ENCODE measurements at regions not wholly inside any gene's neighbourhood (a gene's known extent, or its start where the extent isn't known, plus 50 kb on each side); places are given as distances from the start of the nearest gene placed in this dataset.

DNA sequence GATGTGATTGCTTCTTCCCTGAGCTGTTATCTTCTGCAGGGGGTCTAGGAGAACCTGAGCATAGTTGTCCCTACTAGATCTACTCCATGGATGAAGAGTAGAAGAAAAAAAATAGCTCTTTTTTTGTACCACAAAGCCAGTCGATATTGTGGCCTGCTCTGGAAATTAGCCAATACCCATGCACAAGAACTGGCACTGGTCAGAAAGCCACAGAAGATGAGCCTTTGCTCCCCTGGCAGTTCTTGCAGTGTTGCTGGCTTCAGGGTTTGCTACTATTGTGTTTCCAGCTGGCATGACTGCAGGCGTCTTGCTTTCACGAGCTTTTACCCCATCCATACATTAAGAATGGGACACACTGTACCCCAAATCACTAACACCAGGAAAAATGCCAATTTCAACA lies 547.7 kb upstream of the KLF12 start:
- no peak for FAIRE-seq
- Histone ChIP-seq H3K27me3 (ENCODE audit: control insufficient read depth in 3 of 3, insufficient read depth in 3 of 3, low read length in 3 of 3) (no peaks in the 10 kb centered on the region), H3K36me3 (ENCODE audit: control insufficient read depth in 3 of 3, insufficient read depth in 2 of 3, low read depth in 1 of 3, low read length in 3 of 3) (no peaks in the 10 kb centered on the region), H3K27ac (ENCODE audit: low read depth in 1 of 3, low read length in 2 of 3) (no peak overlapping the region), H3K4me3 (ENCODE audit: low read depth in 1 of 3, low read length in 3 of 3) (no peak overlapping the region), H3K9me3 (ENCODE audit: control insufficient read depth in 2 of 2, insufficient read depth in 1 of 2, low read depth in 1 of 2, low read length in 1 of 2) (no peaks in the 10 kb centered on the region), H3K4me1 (ENCODE audit: control insufficient read depth in 3 of 3, insufficient read depth in 2 of 3, low read depth in 1 of 3, low read length in 2 of 3) (no peaks in the 10 kb centered on the region)
- 84 to 90% (median 87%) methylated on average over 3 of the region's 3 CpGs for WGBS, 3 donors
- DNase-seq, result no peak

DNA sequence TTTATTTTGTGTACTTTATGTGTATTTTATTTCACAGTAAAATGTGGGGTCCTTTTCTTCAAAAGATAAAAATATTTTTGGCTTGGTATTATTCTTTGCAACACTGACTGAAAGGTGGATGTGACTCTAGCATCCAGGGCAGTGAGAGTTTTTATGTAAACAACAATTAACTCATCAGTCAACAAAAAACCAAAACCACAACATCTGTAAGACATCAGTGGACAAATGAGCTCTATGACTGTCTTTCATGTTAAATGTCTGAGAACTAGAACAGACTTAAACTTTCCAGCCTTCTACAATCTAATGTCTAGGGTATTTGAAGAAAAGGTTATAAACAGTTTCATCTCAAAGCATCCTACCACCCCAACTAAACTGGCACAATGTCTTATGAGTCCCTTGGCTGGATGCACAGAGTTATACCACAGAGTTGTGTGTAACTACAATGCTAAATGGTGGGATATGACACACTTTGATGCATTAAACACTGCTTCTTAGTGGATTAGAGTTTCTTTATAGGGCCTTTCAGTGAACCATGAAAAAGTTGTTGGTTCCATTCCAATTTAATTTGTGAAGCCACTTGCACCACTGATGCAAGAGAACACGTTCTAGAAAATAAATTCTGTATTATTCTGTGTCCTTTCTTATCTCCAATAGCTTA lies 544.2 kb upstream of the KLF12 start:
- H3K4me3 ChIP-seq (ENCODE audit: low read depth in 1 of 3, low read length in 3 of 3), result no peak overlapping the region
- 15 to 49% (median 21%) methylated on average over 1 of the region's 1 CpG for WGBS, 3 donors
- no peaks in the 10 kb centered on the region for H3K9me3 ChIP-seq (ENCODE audit: control insufficient read depth in 2 of 2, insufficient read depth in 1 of 2, low read depth in 1 of 2, low read length in 1 of 2)
- no peaks in the 10 kb centered on the region for H3K4me1 ChIP-seq (ENCODE audit: control insufficient read depth in 3 of 3, insufficient read depth in 2 of 3, low read depth in 1 of 3, low read length in 2 of 3)
- DNase-seq (no peak), FAIRE-seq (no peak)
- no peaks in the 10 kb centered on the region for H3K27me3 ChIP-seq (ENCODE audit: control insufficient read depth in 3 of 3, insufficient read depth in 3 of 3, low read length in 3 of 3)
- no peaks in the 10 kb centered on the region for H3K36me3 ChIP-seq (ENCODE audit: control insufficient read depth in 3 of 3, insufficient read depth in 2 of 3, low read depth in 1 of 3, low read length in 3 of 3)
- no peak overlapping the region for H3K27ac ChIP-seq (ENCODE audit: low read depth in 1 of 3, low read length in 2 of 3)

DNA sequence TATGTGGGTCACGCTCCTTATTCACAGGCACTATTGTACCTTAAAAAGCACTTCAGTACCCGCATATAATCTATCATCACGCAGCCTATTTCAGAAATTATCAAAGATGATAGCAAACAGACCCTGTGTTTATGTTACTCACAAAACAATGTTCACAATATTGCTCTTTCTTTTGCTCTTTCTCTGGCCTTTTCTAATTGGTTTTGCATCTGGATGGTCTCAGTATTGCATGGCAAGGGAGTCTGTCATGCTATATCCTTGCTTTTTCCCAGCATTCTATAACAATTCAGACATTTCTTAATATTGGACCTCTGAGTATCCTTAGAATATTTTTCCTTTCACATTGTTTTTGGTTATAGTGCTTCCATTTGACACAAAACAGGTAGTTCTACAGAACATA lies 541.8 kb upstream of the KLF12 start:
- FAIRE-seq, result no peak
- H3K4me3 ChIP-seq (ENCODE audit: low read depth in 1 of 3, low read length in 3 of 3), result no peak overlapping the region
- no peak overlapping the region for H3K27ac ChIP-seq (ENCODE audit: low read depth in 1 of 3, low read length in 2 of 3)
- H3K27me3 ChIP-seq (ENCODE audit: control insufficient read depth in 3 of 3, insufficient read depth in 3 of 3, low read length in 3 of 3), result no peaks in the 10 kb centered on the region
- DNase-seq, result no peak
- no peaks in the 10 kb centered on the region for H3K36me3 ChIP-seq (ENCODE audit: control insufficient read depth in 3 of 3, insufficient read depth in 2 of 3, low read depth in 1 of 3, low read length in 3 of 3)
- no peaks in the 10 kb centered on the region for H3K4me1 ChIP-seq (ENCODE audit: control insufficient read depth in 3 of 3, insufficient read depth in 2 of 3, low read depth in 1 of 3, low read length in 2 of 3)
- 77 to 84% (median 80%) methylated on average over 3 of the region's 3 CpGs for WGBS, 3 donors
- H3K9me3 ChIP-seq (ENCODE audit: control insufficient read depth in 2 of 2, insufficient read depth in 1 of 2, low read depth in 1 of 2, low read length in 1 of 2), result no peaks in the 10 kb centered on the region

DNA sequence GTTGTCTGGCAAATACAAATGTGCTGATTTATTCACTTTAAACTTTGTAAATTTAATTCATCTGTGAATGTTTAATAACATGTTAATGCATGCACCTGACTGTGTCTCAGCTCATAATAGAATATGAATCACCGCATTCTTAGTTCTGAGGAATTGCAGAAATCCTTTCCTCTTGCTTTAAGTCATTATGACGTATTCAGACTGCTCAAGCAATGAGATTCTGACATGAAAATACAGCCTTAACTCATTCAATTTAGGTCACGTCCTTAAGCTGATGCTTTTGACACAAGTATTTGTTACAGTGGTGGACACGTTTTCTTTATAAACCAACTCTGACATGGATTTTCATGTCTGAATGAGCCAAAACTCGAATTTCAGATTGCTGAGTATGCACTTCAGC lies 541.0 kb upstream of the KLF12 start:
- H3K36me3 ChIP-seq (ENCODE audit: control insufficient read depth in 3 of 3, insufficient read depth in 2 of 3, low read depth in 1 of 3, low read length in 3 of 3), result no peaks in the 10 kb centered on the region
- no peak overlapping the region for H3K27ac ChIP-seq (ENCODE audit: low read depth in 1 of 3, low read length in 2 of 3)
- H3K4me1 ChIP-seq (ENCODE audit: control insufficient read depth in 3 of 3, insufficient read depth in 2 of 3, low read depth in 1 of 3, low read length in 2 of 3), result no peaks in the 10 kb centered on the region
- no peaks in the 10 kb centered on the region for H3K9me3 ChIP-seq (ENCODE audit: control insufficient read depth in 2 of 2, insufficient read depth in 1 of 2, low read depth in 1 of 2, low read length in 1 of 2)
- WGBS, 3 donors, result 62 to 66% (median 64%) methylated on average over 5 of the region's 5 CpGs
- no peak overlapping the region for H3K4me3 ChIP-seq (ENCODE audit: low read depth in 1 of 3, low read length in 3 of 3)
- FAIRE-seq (no peak), DNase-seq (no peak)
- no peaks in the 10 kb centered on the region for H3K27me3 ChIP-seq (ENCODE audit: control insufficient read depth in 3 of 3, insufficient read depth in 3 of 3, low read length in 3 of 3)

DNA sequence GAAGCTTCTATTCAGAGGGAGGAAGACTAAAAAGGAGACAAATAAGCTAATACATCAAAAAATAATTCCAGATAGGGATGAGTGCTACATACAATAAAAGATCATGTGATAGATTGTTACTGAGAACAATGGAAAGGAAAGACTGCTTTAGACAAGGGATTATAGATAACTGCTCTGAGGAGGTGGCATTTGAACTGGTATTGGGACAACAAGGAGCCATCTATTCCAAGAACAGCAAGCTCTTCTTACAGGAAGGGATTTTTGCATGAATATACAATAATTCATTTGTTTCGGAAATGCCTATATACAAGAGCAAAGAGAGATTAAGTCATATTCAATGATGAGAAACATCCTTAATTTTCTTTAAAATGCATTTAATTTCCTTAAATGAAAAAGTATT lies 540.5 kb upstream of the KLF12 start:
- no peak for DNase-seq
- WGBS, 3 donors, result 71 to 91% (median 86%) methylated on average over 1 of the region's 1 CpG
- H3K4me3 ChIP-seq (ENCODE audit: low read depth in 1 of 3, low read length in 3 of 3), result no peak overlapping the region
- H3K4me1 ChIP-seq (ENCODE audit: control insufficient read depth in 3 of 3, insufficient read depth in 2 of 3, low read depth in 1 of 3, low read length in 2 of 3), result no peaks in the 10 kb centered on the region
- no peak overlapping the region for H3K27ac ChIP-seq (ENCODE audit: low read depth in 1 of 3, low read length in 2 of 3)
- H3K27me3 ChIP-seq (ENCODE audit: control insufficient read depth in 3 of 3, insufficient read depth in 3 of 3, low read length in 3 of 3), result no peaks in the 10 kb centered on the region
- no peaks in the 10 kb centered on the region for H3K36me3 ChIP-seq (ENCODE audit: control insufficient read depth in 3 of 3, insufficient read depth in 2 of 3, low read depth in 1 of 3, low read length in 3 of 3)
- FAIRE-seq, result no peak
- no peaks in the 10 kb centered on the region for H3K9me3 ChIP-seq (ENCODE audit: control insufficient read depth in 2 of 2, insufficient read depth in 1 of 2, low read depth in 1 of 2, low read length in 1 of 2)

DNA sequence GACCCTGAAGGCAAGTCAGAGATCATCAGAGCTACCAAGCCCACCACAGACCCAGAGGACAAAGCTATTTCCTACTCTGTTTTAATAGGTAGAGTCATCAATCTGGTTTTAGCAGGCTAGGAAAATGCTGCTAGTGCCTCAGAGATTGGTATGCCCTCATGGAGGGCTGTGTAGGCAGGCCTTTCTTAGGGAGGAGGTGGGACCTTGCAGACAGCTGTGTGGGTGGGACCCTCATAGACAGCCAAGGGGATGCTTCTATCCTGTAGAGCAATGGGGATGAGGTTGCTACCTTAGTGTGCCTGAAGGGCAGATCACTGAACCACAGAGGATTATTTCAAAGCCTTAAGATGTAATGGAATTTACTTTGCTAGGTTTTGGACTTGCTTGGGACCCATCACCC lies 534.9 kb upstream of the KLF12 start:
- FAIRE-seq, result no peak

DNA sequence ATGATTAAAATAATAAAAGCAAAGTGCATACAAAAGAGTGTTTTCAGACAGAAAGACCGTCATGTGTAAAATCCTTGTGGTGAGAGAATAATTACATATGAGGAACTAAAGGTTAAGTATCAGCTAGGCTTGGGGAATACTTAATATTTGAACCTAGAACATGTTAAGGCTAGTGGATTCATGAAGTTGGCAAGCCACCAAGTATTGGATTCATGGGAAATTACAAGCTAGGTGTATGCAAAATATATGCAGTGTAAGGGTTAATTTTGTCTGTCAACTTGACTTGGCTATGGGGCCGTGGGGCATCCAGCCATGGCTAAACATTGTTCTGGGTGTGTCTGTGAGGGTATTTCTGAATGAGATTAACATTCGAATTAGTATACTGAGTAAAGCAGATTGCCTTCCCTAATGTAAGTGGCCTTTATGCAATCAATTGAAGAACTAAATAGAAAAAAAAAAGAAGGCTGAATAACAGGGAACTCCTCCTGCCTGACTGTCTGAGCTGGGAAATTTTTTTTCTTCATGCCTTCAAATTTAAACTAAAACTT lies 533.5 kb upstream of the KLF12 start:
- Histone ChIP-seq H3K4me1 (ENCODE audit: control insufficient read depth in 3 of 3, insufficient read depth in 2 of 3, low read depth in 1 of 3, low read length in 2 of 3) (no peaks in the 10 kb centered on the region), H3K36me3 (ENCODE audit: control insufficient read depth in 3 of 3, insufficient read depth in 2 of 3, low read depth in 1 of 3, low read length in 3 of 3) (no peaks in the 10 kb centered on the region), H3K27me3 (ENCODE audit: control insufficient read depth in 3 of 3, insufficient read depth in 3 of 3, low read length in 3 of 3) (no peaks in the 10 kb centered on the region), H3K27ac (ENCODE audit: low read depth in 1 of 3, low read length in 2 of 3) (no peak overlapping the region), H3K4me3 (ENCODE audit: low read depth in 1 of 3, low read length in 3 of 3) (no peak overlapping the region), H3K9me3 (ENCODE audit: control insufficient read depth in 2 of 2, insufficient read depth in 1 of 2, low read depth in 1 of 2, low read length in 1 of 2) (no peaks in the 10 kb centered on the region)
- WGBS, 3 donors, result 34 to 54% (median 37%) methylated on average over 3 of the region's 3 CpGs
- DNase-seq (no peak), FAIRE-seq (no peak)

More for the DNA sequence above, 534.9 kb upstream of the KLF12 start:
- Histone ChIP-seq H3K36me3 (ENCODE audit: control insufficient read depth in 3 of 3, insufficient read depth in 2 of 3, low read depth in 1 of 3, low read length in 3 of 3) (no peaks in the 10 kb centered on the region), H3K4me3 (ENCODE audit: low read depth in 1 of 3, low read length in 3 of 3) (no peak overlapping the region), H3K4me1 (ENCODE audit: control insufficient read depth in 3 of 3, insufficient read depth in 2 of 3, low read depth in 1 of 3, low read length in 2 of 3) (no peaks in the 10 kb centered on the region), H3K9me3 (ENCODE audit: control insufficient read depth in 2 of 2, insufficient read depth in 1 of 2, low read depth in 1 of 2, low read length in 1 of 2) (no peaks in the 10 kb centered on the region), H3K27ac (ENCODE audit: low read depth in 1 of 3, low read length in 2 of 3) (no peak overlapping the region), H3K27me3 (ENCODE audit: control insufficient read depth in 3 of 3, insufficient read depth in 3 of 3, low read length in 3 of 3) (no peaks in the 10 kb centered on the region)
- DNase-seq, result no peak

DNA sequence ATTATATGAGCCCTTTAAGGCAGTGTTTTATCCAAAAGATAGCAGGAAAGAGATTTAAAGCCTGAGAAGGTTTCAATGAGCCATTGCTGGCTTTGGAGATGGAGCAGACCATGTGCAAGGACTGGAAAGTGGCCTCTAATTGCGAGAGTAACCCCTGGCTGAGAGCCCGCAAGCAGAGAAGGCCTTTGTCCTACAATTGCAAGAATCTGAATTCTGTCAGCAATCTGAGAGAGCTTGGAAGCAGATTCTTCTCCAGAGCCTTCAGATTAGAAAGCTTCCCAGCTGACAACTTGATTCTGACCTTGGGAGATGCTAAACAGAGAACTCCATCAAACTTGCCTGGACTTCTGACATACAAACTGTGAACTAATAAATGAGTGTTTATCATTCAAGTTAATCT lies 528.7 kb upstream of the KLF12 start:
- Histone ChIP-seq H3K9me3 (ENCODE audit: control insufficient read depth in 2 of 2, insufficient read depth in 1 of 2, low read depth in 1 of 2, low read length in 1 of 2) (no peaks in the 10 kb centered on the region), H3K27me3 (ENCODE audit: control insufficient read depth in 3 of 3, insufficient read depth in 3 of 3, low read length in 3 of 3) (no peaks in the 10 kb centered on the region), H3K36me3 (ENCODE audit: control insufficient read depth in 3 of 3, insufficient read depth in 2 of 3, low read depth in 1 of 3, low read length in 3 of 3) (no peaks in the 10 kb centered on the region), H3K4me3 (ENCODE audit: low read depth in 1 of 3, low read length in 3 of 3) (no peak overlapping the region), H3K4me1 (ENCODE audit: control insufficient read depth in 3 of 3, insufficient read depth in 2 of 3, low read depth in 1 of 3, low read length in 2 of 3) (no peaks in the 10 kb centered on the region), H3K27ac (ENCODE audit: low read depth in 1 of 3, low read length in 2 of 3) (no peak overlapping the region)
- FAIRE-seq (no peak), DNase-seq (no peak)
- 66 to 82% (median 73%) methylated on average over 2 of the region's 2 CpGs for WGBS, 3 donors

DNA sequence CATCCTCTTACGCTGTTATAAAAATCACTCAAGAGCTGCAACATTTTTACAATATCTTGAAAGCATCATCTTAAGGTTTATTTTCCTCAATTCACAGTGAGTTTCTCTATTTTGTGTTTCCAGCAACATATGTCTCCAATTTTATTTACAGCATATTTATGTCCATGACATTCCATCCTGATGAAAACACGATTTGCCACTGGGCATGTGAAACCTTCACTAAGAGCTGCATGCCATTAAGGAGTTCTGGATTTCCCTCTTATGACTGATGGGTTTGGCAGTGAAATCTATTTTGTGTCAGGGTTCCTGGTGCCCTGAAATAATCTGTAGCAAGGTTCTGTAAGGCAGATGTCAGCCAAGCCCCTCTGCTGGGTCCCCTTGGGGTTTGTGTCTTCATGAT lies 527.6 kb upstream of the KLF12 start:
- no peaks in the 10 kb centered on the region for H3K4me1 ChIP-seq (ENCODE audit: control insufficient read depth in 3 of 3, insufficient read depth in 2 of 3, low read depth in 1 of 3, low read length in 2 of 3)
- DNase-seq (no peak), FAIRE-seq (no peak)
- no peak overlapping the region for H3K27ac ChIP-seq (ENCODE audit: low read depth in 1 of 3, low read length in 2 of 3)
- H3K36me3 ChIP-seq (ENCODE audit: control insufficient read depth in 3 of 3, insufficient read depth in 2 of 3, low read depth in 1 of 3, low read length in 3 of 3), result no peaks in the 10 kb centered on the region
- no peaks in the 10 kb centered on the region for H3K9me3 ChIP-seq (ENCODE audit: control insufficient read depth in 2 of 2, insufficient read depth in 1 of 2, low read depth in 1 of 2, low read length in 1 of 2)
- WGBS, 3 donors, result 74 to 81% (median 79%) methylated on average over 2 of the region's 2 CpGs
- H3K27me3 ChIP-seq (ENCODE audit: control insufficient read depth in 3 of 3, insufficient read depth in 3 of 3, low read length in 3 of 3), result no peaks in the 10 kb centered on the region
- H3K4me3 ChIP-seq (ENCODE audit: low read depth in 1 of 3, low read length in 3 of 3), result no peak overlapping the region
